DMS114 treated with DMSO at 0.1 percent for 48 hours (cell line): ENCODE measurements at regions not wholly inside any gene's neighbourhood (a gene's known extent, or its start where the extent isn't known, plus 50 kb on each side); places are given as distances from the start of the nearest gene placed in this dataset.

Source experiments
- DNase-seq: peaks from one replicate; lab custom pipeline; 2025; ENCODE audit not compliant: unreplicated experiment; lab: John Stamatoyannopoulos, UW

GRCh38 chr5:73312146-73312871 lies 136.3 kb downstream of the FOXD1 start:
- DNase-seq = no peak

GRCh38 chr5:73311291-73312110 lies 137.1 kb downstream of the FOXD1 start:
- no peak for DNase-seq

- DNase-seq = no peak
Measured at GRCh38 chr5:73307645-73308355, 134.8 kb downstream of the TMEM174 start.

GRCh38 chr5:73306741-73307275 lies 133.8 kb downstream of the TMEM174 start:
- no peak for DNase-seq

DNA sequence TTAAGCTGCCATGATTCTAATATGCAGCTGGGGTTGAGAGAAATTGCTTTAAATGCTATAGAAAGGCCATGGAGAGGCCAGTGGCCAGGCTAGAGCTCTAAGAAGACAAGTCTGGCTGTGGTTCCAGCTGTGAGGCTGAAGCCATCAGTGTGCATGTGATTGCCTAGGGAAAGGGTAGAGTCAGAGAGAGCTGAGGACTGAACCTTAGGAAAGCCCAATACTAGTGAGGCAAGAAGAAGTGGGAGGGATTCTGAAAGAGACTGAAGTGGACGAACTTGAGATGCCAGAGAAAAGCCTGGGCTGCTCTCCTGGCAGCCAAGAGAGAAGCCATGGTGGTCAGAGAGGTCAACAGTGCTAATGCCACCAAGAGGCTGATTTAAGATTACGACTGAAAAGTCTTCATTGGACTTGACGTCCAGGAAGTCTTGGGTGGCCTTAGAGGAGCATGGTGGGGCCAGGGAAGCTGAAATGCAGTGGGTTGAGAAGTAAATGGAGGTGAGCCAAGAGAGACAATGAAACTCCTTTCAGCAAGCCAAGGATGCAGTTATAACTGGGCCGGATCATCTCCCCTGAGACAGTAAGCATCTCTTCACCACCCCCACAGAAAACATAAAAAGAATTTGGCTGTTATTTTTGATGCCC lies 133.2 kb downstream of the TMEM174 start:
- no peak for DNase-seq

DNA sequence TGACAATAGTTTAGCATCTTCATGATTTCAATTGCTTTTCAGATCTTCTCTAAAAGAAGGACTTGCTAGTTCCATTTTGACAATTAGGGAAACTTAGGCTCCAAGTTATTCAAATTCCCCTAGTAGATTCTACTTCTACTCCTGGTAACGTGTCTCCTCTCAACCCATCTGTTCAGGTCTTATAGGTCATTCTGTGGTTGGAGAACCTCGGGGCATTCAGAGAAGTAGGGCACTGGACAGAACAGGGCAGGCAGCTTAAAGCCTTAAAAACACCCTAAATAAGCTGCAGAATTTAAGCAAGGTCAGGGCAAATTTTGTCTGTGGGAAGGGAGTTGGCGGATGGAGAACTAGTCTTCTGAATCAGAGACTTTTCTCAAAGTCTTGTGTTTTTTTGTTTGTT lies 132.4 kb downstream of the TMEM174 start:
- no peak for DNase-seq

DNA sequence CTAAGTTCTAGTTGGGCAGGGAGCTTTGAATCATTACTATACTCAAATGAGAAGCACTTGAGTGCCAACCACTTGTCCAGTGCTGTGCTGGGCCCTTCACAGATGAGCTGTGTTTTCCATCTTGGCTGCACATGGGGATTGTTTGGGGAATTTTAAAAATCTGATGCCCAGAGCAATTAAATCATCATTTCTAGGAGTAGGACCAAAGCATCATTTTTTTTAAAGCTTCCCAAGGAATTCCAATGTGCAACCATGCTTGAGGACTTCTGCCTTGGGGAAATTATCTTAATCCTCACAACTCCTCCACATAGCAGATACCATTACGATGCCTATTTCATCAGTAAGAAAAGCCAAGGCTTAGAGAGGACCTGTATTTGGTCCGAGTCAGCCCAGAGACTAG lies 131.4 kb downstream of the TMEM174 start:
- DNase-seq = no peak

- no peak for DNase-seq
Measured at GRCh38 chr5:73303148-73304079, 130.4 kb downstream of the TMEM174 start.

DNA sequence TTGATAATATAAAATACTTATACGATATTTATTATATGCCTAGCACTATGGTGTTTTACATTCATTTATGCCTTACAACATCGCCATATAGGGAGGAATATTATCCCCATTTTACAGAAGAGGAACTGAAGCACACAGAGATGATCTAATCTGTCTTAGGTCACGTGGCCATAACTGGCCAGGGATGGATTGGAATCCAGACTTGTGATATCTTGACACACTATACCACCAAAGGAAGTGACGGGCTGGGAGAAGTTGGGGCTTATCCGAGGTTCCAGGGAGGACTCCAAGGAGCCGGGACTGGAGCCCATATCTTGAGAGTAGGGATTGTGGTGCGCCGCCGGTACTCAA lies 129.8 kb downstream of the TMEM174 start:
- DNase-seq = no peak

GRCh38 chr5:73301208-73301901 lies 128.4 kb downstream of the TMEM174 start:
- no peak for DNase-seq

- DNase-seq = no peak
Measured at GRCh38 chr5:73300337-73301207, 127.6 kb downstream of the TMEM174 start.

DNA sequence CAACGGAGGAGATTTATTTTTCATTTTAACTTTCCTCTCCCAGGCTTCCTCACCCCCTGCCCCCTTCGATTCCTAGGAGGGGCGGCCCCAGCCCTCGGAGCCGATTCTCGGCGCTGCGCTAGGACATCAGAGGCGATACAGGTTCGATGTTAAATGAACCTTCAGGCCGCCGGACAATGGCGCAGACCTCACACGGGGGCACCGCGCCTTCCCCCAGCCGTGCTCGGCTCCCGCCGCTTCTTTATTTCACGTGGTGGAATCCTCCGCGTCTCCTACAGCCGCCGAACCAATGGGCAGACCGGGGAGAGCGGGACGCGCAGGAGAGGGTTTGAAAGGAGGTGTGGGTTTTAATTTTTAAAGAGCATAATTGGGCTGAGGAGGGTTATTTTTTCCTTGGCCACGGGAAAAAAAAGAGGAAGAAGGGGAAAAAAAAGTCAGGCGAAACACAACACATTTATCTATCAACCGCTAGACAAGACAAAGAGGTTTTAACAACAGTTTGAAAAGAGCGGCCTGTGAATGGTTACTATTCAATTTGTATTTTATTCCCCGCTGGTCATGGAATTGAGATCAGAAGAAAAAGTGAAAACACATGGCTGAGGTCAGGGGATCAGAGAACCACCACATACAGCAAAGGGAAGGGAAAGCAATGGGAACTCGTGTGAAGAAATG lies 126.8 kb downstream of the TMEM174 start:
- no peak for DNase-seq

- peak; percentile 40 for DNase-seq
Measured at GRCh38 chr5:73298772-73299630, 126.0 kb downstream of the TMEM174 start.

DNA sequence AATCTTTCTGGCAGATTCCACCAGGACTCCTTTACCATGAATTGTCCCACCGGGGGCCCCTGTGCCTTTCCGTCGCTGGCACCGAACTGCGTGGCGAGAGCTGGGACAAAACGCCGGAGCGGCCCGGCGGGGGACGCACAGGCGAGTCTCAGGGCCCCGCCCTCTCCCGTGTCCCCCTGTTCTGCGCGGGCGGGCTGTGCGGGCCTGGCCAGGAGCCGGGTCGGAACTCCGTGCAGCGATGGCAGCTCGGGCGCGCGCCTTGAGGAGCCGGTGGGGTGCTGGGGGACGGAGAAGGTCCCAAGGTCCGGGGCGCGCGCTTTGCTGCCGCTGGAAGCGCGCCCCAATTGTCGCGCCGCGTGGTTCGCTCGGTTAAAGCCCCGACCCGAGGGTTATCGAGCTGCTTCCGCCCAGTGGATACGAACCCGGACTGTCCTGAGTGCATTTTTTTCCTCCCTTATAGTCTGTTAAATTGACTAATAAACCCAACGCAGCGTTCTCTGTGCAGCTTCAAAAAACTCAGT lies 125.3 kb downstream of the TMEM174 start:
- no peak for DNase-seq

DNA sequence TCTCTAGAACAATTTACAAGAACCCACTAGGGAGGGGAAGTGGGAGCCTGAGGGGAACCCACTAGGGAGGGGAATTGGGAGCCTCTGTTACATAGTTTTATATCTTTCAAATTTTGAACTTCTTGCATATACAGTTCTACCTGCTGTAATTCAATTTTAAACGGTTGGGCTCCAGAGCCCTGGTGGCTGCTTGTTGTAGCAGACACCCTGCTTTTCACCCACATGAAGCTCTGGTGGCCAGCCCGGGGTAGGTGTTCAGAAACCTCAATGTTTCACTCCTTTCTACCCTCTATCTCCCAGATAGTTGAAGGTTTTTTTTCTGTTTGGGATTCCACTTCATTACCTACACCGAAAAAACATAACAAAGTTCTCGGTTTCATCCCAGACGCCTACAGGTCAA lies 124.4 kb downstream of the TMEM174 start:
- no peak for DNase-seq

- DNase-seq = no peak
Measured at GRCh38 chr5:73296772-73297171, 123.8 kb downstream of the TMEM174 start.

DNA sequence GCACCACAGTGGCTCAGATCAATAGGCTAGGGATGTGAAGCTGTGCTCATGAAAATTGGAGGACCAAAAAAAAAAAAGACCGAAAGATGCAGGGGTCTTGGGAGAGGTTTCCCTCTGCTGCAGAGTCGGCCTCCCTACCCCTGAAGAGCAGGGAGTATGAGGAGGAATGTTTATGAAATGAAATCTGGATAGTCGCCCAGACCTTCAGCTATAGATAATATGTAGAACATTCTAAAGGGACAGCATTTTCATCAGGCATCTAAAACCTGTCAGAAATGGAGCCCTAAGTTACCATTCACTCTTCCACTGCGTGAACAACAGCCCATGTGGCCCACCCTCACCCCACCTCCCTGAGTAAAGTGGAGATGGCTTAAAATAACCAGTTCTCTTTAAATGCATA lies 122.9 kb downstream of the TMEM174 start:
- DNase-seq = no peak
